ENCODE measurements at regions not wholly inside any gene's neighbourhood (a gene's known extent, or its start where the extent isn't known, plus 50 kb on each side); places are given as distances from the start of the nearest gene placed in this dataset.
A peak's percentile ranks its signal among the peaks of the same experiment; 100 is the strongest.

GRCh38 chr1:30819244-30819571 lies 61.6 kb upstream of the LAPTM5 start:
- H3K27me3 ChIP-seq (ENCODE audit: control insufficient read depth, insufficient read depth, low read length): no peaks in the 10 kb centered on the region
- H3K4me1 ChIP-seq (ENCODE audit: control insufficient read depth, insufficient read depth, low read length): peaks cover 89% of the 10 kb centered on the region
- no peak overlapping the region for H3K4me3 ChIP-seq (ENCODE audit: low read depth, low read length)
- WGBS (ENCODE audit: insufficient coverage): 67% methylated on average over 1 of the region's 3 CpGs
- H3K27ac ChIP-seq (ENCODE audit: low read depth, low read length): no peak overlapping the region
- no peaks in the 10 kb centered on the region for H3K36me3 ChIP-seq (ENCODE audit: control insufficient read depth, insufficient read depth, low read length)
- no peak for DNase-seq (ENCODE audit: low read depth in 4 of 6, low spot score in 6 of 6)
- no peaks in the 10 kb centered on the region for H3K9me3 ChIP-seq (ENCODE audit: control insufficient read depth, insufficient read depth, low read length)

GRCh38 chr1:30818568-30819243 lies 61.1 kb upstream of the LAPTM5 start:
- Histone ChIP-seq H3K4me3 (ENCODE audit: low read depth, low read length) (no peak overlapping the region), H3K27me3 (ENCODE audit: control insufficient read depth, insufficient read depth, low read length) (no peaks in the 10 kb centered on the region), H3K9me3 (ENCODE audit: control insufficient read depth, insufficient read depth, low read length) (no peaks in the 10 kb centered on the region), H3K27ac (ENCODE audit: low read depth, low read length) (peak overlapping the region; percentile 19), H3K4me1 (ENCODE audit: control insufficient read depth, insufficient read depth, low read length) (peaks cover 84% of the 10 kb centered on the region), H3K36me3 (ENCODE audit: control insufficient read depth, insufficient read depth, low read length) (no peaks in the 10 kb centered on the region)
- WGBS (ENCODE audit: insufficient coverage): 55% methylated on average over 9 of the region's 10 CpGs
- DNase-seq (ENCODE audit: low read depth in 4 of 6, low spot score in 6 of 6): no peak

GRCh38 chr1:30817548-30817947 lies 60.0 kb upstream of the LAPTM5 start:
- Histone ChIP-seq H3K27me3 (ENCODE audit: control insufficient read depth, insufficient read depth, low read length) (no peaks in the 10 kb centered on the region), H3K36me3 (ENCODE audit: control insufficient read depth, insufficient read depth, low read length) (no peaks in the 10 kb centered on the region), H3K27ac (ENCODE audit: low read depth, low read length) (peak overlapping the region; percentile 95), H3K9me3 (ENCODE audit: control insufficient read depth, insufficient read depth, low read length) (no peaks in the 10 kb centered on the region), H3K4me1 (ENCODE audit: control insufficient read depth, insufficient read depth, low read length) (peaks cover 73% of the 10 kb centered on the region), H3K4me3 (ENCODE audit: low read depth, low read length) (no peak overlapping the region)
- no peak for DNase-seq (ENCODE audit: low read depth in 4 of 6, low spot score in 6 of 6)
- WGBS (ENCODE audit: insufficient coverage): 90% methylated on average over 2 of the region's 3 CpGs

- DNase-seq (ENCODE audit: low read depth in 4 of 6, low spot score in 6 of 6): peak in 2 of 6 donors; percentile 53 to 66
- Histone ChIP-seq H3K9me3 (ENCODE audit: control insufficient read depth, insufficient read depth, low read length) (no peaks in the 10 kb centered on the region), H3K36me3 (ENCODE audit: control insufficient read depth, insufficient read depth, low read length) (no peaks in the 10 kb centered on the region), H3K27me3 (ENCODE audit: control insufficient read depth, insufficient read depth, low read length) (no peaks in the 10 kb centered on the region), H3K4me1 (ENCODE audit: control insufficient read depth, insufficient read depth, low read length) (peaks cover 68% of the 10 kb centered on the region), H3K4me3 (ENCODE audit: low read depth, low read length) (no peak overlapping the region), H3K27ac (ENCODE audit: low read depth, low read length) (peak overlapping the region; percentile 95)
- 23% methylated on average over 2 of the region's 5 CpGs for WGBS (ENCODE audit: insufficient coverage)
These were observed 59.5 kb upstream of the LAPTM5 start for GRCh38 chr1:30817077-30817438.

GRCh38 chr1:30816211-30817076 lies 58.9 kb upstream of the LAPTM5 start:
- peak in 5 of 6 donors; percentile 89 to 98 (median 93) for DNase-seq (ENCODE audit: low read depth in 4 of 6, low spot score in 6 of 6)
- Histone ChIP-seq H3K4me1 (ENCODE audit: control insufficient read depth, insufficient read depth, low read length) (peaks cover 62% of the 10 kb centered on the region), H3K27ac (ENCODE audit: low read depth, low read length) (peak overlapping the region; percentile 95), H3K9me3 (ENCODE audit: control insufficient read depth, insufficient read depth, low read length) (no peaks in the 10 kb centered on the region), H3K27me3 (ENCODE audit: control insufficient read depth, insufficient read depth, low read length) (no peaks in the 10 kb centered on the region), H3K4me3 (ENCODE audit: low read depth, low read length) (no peak overlapping the region), H3K36me3 (ENCODE audit: control insufficient read depth, insufficient read depth, low read length) (no peaks in the 10 kb centered on the region)
- 3% methylated on average over 15 of the region's 18 CpGs for WGBS (ENCODE audit: insufficient coverage)

- DNase-seq (ENCODE audit: low read depth in 4 of 6, low spot score in 6 of 6): no peak
- no peak overlapping the region for H3K4me3 ChIP-seq (ENCODE audit: low read depth, low read length)
- peak overlapping the region; percentile 95 for H3K27ac ChIP-seq (ENCODE audit: low read depth, low read length)
- H3K27me3 ChIP-seq (ENCODE audit: control insufficient read depth, insufficient read depth, low read length): no peaks in the 10 kb centered on the region
- 79% methylated on average over 7 of the region's 8 CpGs for WGBS (ENCODE audit: insufficient coverage)
- no peaks in the 10 kb centered on the region for H3K36me3 ChIP-seq (ENCODE audit: control insufficient read depth, insufficient read depth, low read length)
- H3K4me1 ChIP-seq (ENCODE audit: control insufficient read depth, insufficient read depth, low read length): peaks cover 57% of the 10 kb centered on the region
- H3K9me3 ChIP-seq (ENCODE audit: control insufficient read depth, insufficient read depth, low read length): no peaks in the 10 kb centered on the region
These were observed 58.0 kb upstream of the LAPTM5 start for GRCh38 chr1:30815556-30815955.

GRCh38 chr1:30814292-30814691 lies 56.7 kb upstream of the LAPTM5 start:
- no peaks in the 10 kb centered on the region for H3K27me3 ChIP-seq (ENCODE audit: control insufficient read depth, insufficient read depth, low read length)
- no peak overlapping the region for H3K27ac ChIP-seq (ENCODE audit: low read depth, low read length)
- H3K4me3 ChIP-seq (ENCODE audit: low read depth, low read length): no peak overlapping the region
- H3K36me3 ChIP-seq (ENCODE audit: control insufficient read depth, insufficient read depth, low read length): no peaks in the 10 kb centered on the region
- peaks cover 57% of the 10 kb centered on the region for H3K4me1 ChIP-seq (ENCODE audit: control insufficient read depth, insufficient read depth, low read length)
- no peaks in the 10 kb centered on the region for H3K9me3 ChIP-seq (ENCODE audit: control insufficient read depth, insufficient read depth, low read length)
- DNase-seq (ENCODE audit: low read depth in 4 of 6, low spot score in 6 of 6): no peak

- H3K27ac ChIP-seq (ENCODE audit: low read depth, low read length): no peak overlapping the region
- no peaks in the 10 kb centered on the region for H3K36me3 ChIP-seq (ENCODE audit: control insufficient read depth, insufficient read depth, low read length)
- no peak overlapping the region for H3K4me3 ChIP-seq (ENCODE audit: low read depth, low read length)
- no peak for DNase-seq (ENCODE audit: low read depth in 4 of 6, low spot score in 6 of 6)
- peaks cover 49% of the 10 kb centered on the region for H3K4me1 ChIP-seq (ENCODE audit: control insufficient read depth, insufficient read depth, low read length)
- H3K9me3 ChIP-seq (ENCODE audit: control insufficient read depth, insufficient read depth, low read length): no peaks in the 10 kb centered on the region
- WGBS (ENCODE audit: insufficient coverage): 68% methylated on average over 3 of the region's 3 CpGs
- H3K27me3 ChIP-seq (ENCODE audit: control insufficient read depth, insufficient read depth, low read length): no peaks in the 10 kb centered on the region
These were observed 54.5 kb upstream of the LAPTM5 start for GRCh38 chr1:30812076-30812475.

- Histone ChIP-seq H3K27me3 (ENCODE audit: control insufficient read depth, insufficient read depth, low read length) (no peaks in the 10 kb centered on the region), H3K4me1 (ENCODE audit: control insufficient read depth, insufficient read depth, low read length) (peaks cover 48% of the 10 kb centered on the region), H3K9me3 (ENCODE audit: control insufficient read depth, insufficient read depth, low read length) (no peaks in the 10 kb centered on the region), H3K4me3 (ENCODE audit: low read depth, low read length) (no peak overlapping the region), H3K27ac (ENCODE audit: low read depth, low read length) (peak overlapping the region; percentile 12), H3K36me3 (ENCODE audit: control insufficient read depth, insufficient read depth, low read length) (no peaks in the 10 kb centered on the region)
- DNase-seq (ENCODE audit: low read depth in 4 of 6, low spot score in 6 of 6): no peak
These were observed 53.6 kb upstream of the LAPTM5 start for GRCh38 chr1:30811187-30811586.

All from spinal cord (tissue), 9 donors.